GM19467 (cell line): ENCODE measurements at regions not wholly inside any gene's neighbourhood (a gene's known extent, or its start where the extent isn't known, plus 50 kb on each side); places are given as distances from the start of the nearest gene placed in this dataset.

Experiments used
- ATAC-seq: cut with Tn5 transposase; IDR thresholded peaks from one replicate; pipeline ENCODE4 v1.9.1; 2021; ENCODE audit warnings: mild to moderate bottlenecking, moderate library complexity; ENCODE audit not compliant: unreplicated experiment

GRCh38 chr9:26191711-26192110, 513.5 kb upstream of the TUSC1 start:
- no peak for ATAC-seq

- no peak for ATAC-seq
Observed at GRCh38 chr9:26181836-26182235, 503.6 kb upstream of the TUSC1 start.

- ATAC-seq: no peak
Observed at GRCh38 chr9:26176628-26177027, 498.4 kb upstream of the TUSC1 start.

GRCh38 chr9:26175264-26175663, 497.0 kb upstream of the TUSC1 start:
- ATAC-seq: no peak

GRCh38 chr9:26172301-26172700, 494.1 kb upstream of the TUSC1 start:
- ATAC-seq: no peak

- no peak for ATAC-seq
Observed at GRCh38 chr9:26171691-26172090, 493.4 kb upstream of the TUSC1 start.

GRCh38 chr9:26170190-26170589, 491.9 kb upstream of the TUSC1 start:
- no peak for ATAC-seq

GRCh38 chr9:26169708-26170107, 491.5 kb upstream of the TUSC1 start:
- no peak for ATAC-seq

GRCh38 chr9:26166537-26166936, 488.3 kb upstream of the TUSC1 start:
- no peak for ATAC-seq

GRCh38 chr9:26165426-26165825, 487.2 kb upstream of the TUSC1 start:
- ATAC-seq: no peak

GRCh38 chr9:26163931-26164330, 485.7 kb upstream of the TUSC1 start:
- no peak for ATAC-seq

- no peak for ATAC-seq
Observed at GRCh38 chr9:26159575-26160392, 481.5 kb upstream of the TUSC1 start.

- ATAC-seq: no peak
Observed at GRCh38 chr9:26158631-26159150, 480.4 kb upstream of the TUSC1 start.

- no peak for ATAC-seq
Observed at GRCh38 chr9:26157411-26157810, 479.2 kb upstream of the TUSC1 start.

GRCh38 chr9:26152350-26152749, 474.1 kb upstream of the TUSC1 start:
- no peak for ATAC-seq

- ATAC-seq: no peak
Observed at GRCh38 chr9:26148128-26148527, 469.9 kb upstream of the TUSC1 start.

- no peak for ATAC-seq
Observed at GRCh38 chr9:26145938-26146337, 467.7 kb upstream of the TUSC1 start.

GRCh38 chr9:26142631-26143030, 464.4 kb upstream of the TUSC1 start:
- no peak for ATAC-seq

GRCh38 chr9:26142201-26142600, 464.0 kb upstream of the TUSC1 start:
- ATAC-seq: no peak

GRCh38 chr9:26133537-26133936, 455.3 kb upstream of the TUSC1 start:
- ATAC-seq: no peak

- ATAC-seq: no peak
Observed at GRCh38 chr9:26132746-26133312, 454.6 kb upstream of the TUSC1 start.

GRCh38 chr9:26131886-26132285, 453.6 kb upstream of the TUSC1 start:
- ATAC-seq: no peak
